Fibroblast of pulmonary artery (primary cell): ENCODE measurements at regions not wholly inside any gene's neighbourhood (a gene's known extent, or its start where the extent isn't known, plus 50 kb on each side); places are given as distances from the start of the nearest gene placed in this dataset.
"Not testable (repeated sequence)": the region's sequence is repeated elsewhere in the genome, so short reads cannot be mapped to it uniquely, and the experiment has no call there.

Source experiments
- DNase-seq: peaks from one replicate; pipeline ENCODE4 v3.0.0-alpha.2; 2010; ENCODE audit warnings: low read depth
- H3K4me3 ChIP-seq: replicated peaks from 2 replicates; pipeline ENCODE4 v1.5.1; 2011; ENCODE audit warnings: low read depth, mild to moderate bottlenecking, control low read depth, low read length, moderate library complexity

- not testable (repeated sequence) for DNase-seq
- H3K4me3 ChIP-seq = peak overlapping the region; percentile 27
These were observed 2712.5 kb upstream of the OR11H1 start for GRCh38 chr22:12815397-12816036.
